SK-N-SH (cell line): ENCODE measurements at regions not wholly inside any gene's neighbourhood (a gene's known extent, or its start where the extent isn't known, plus 50 kb on each side); places are given as distances from the start of the nearest gene placed in this dataset.
A peak's percentile ranks its signal among the peaks of the same experiment; 100 is the strongest.

Experiments used
- CTCF ChIA-PET: fragments of 300-600, 350-600 bp; formaldehyde crosslinking; extraction: SDS; loops from one replicate; lab custom pipeline; 2021; lab: Yijun Ruan, JAX
- POLR2A ChIA-PET: fragments of 350-600 bp; sonication (Branson Sonifier 250); formaldehyde crosslinking; extraction: SDS; loops from one replicate; lab custom pipeline; 2020; ENCODE audit warnings: antibody characterized with exemption, inconsistent platforms; lab: Yijun Ruan, JAX
- DNase-seq: peaks from one replicate; pipeline ENCODE4 v3.0.0; 2012
- H2AFZ ChIP-seq: fragments of 200-600 bp; sonication (generic); 2 replicates; pipeline ENCODE4 v1.8.1; 2016; ENCODE audit warnings: antibody characterized with exemption, mild to moderate bottlenecking, low read depth
- H3F3A ChIP-seq: fragments of 200-600 bp; sonication (generic); replicated peaks from 2 replicates; pipeline ENCODE3; 2016; ENCODE audit warnings: antibody characterized with exemption, mild to moderate bottlenecking; ENCODE audit not compliant: insufficient read depth
- H3K27ac ChIP-seq, 2 experiments: fragments of 200-500 bp in 1 of 2; fragments of 200-600 bp in 1 of 2; sonication (Bioruptor generic) in 1 of 2; sonication (generic), shearing (Covaris generic) in 1 of 2; 2 replicates each; pipeline versions ENCODE4 v1.5.1 to v1.6.1; 2014 to 2016; ENCODE audit warnings: low read depth in 2 of 2, inconsistent platforms in 1 of 2, low read length in 1 of 2, mild to moderate bottlenecking in 1 of 2, mixed read lengths in 1 of 2
- H3K27me3 ChIP-seq: fragments of 200-600 bp; sonication (generic), shearing (Covaris generic); 2 replicates; pipeline ENCODE4 v1.6.1; 2016; ENCODE audit warnings: mixed run types; ENCODE audit not compliant: insufficient read depth
- H3K36me3 ChIP-seq, 2 experiments: fragments of 200-500 bp in 1 of 2; fragments of 200-600 bp in 1 of 2; sonication (Bioruptor generic) in 1 of 2; sonication (generic) in 1 of 2; replicated peaks in 1 of 2; 2 replicates each; pipeline versions ENCODE3 to v1.5.1; 2014 to 2016; ENCODE audit warnings: low read length in 1 of 2, mild to moderate bottlenecking in 1 of 2; ENCODE audit not compliant: insufficient read depth in 2 of 2, control insufficient read depth in 1 of 2
- H3K4me1 ChIP-seq, 2 experiments: fragments of 200-500 bp in 1 of 2; fragments of 200-600 bp in 1 of 2; sonication (Bioruptor generic) in 1 of 2; sonication (generic), shearing (Covaris generic) in 1 of 2; 2 replicates each; pipeline versions ENCODE4 v1.5.1 to v1.6.1; 2014 to 2016; ENCODE audit warnings: low read depth in 1 of 2, low read length in 1 of 2, mixed run types in 1 of 2; ENCODE audit not compliant: insufficient read depth in 2 of 2, control insufficient read depth in 1 of 2
- H3K4me2 ChIP-seq: fragments of 200-600 bp; sonication (generic), shearing (Covaris generic); 2 replicates; pipeline ENCODE4 v1.6.1; 2017; ENCODE audit warnings: mixed run types
- H3K4me3 ChIP-seq, 2 experiments: fragments of 200-500 bp in 1 of 2; fragments of 200-600 bp in 1 of 2; sonication (Bioruptor generic) in 1 of 2; sonication (generic), shearing (Covaris generic) in 1 of 2; 2 replicates each; pipeline versions ENCODE4 v1.5.1 to v1.8.1; 2014 to 2016; ENCODE audit warnings: low read depth in 2 of 2, inconsistent platforms in 1 of 2, low read length in 1 of 2, mild to moderate bottlenecking in 1 of 2, mixed read lengths in 1 of 2, moderate library complexity in 1 of 2
- H3K79me2 ChIP-seq: fragments of 200-600 bp; sonication (generic); 2 replicates; pipeline ENCODE4 v1.8.1; 2017; ENCODE audit warnings: mild to moderate bottlenecking; ENCODE audit not compliant: insufficient read depth
- H3K9ac ChIP-seq: fragments of 200-600 bp; sonication (generic); 2 replicates; pipeline ENCODE4 v1.6.1; 2017; ENCODE audit warnings: mixed run types
- H3K9me2 ChIP-seq: fragments of 200-600 bp; sonication (generic); 2 replicates; pipeline ENCODE4 v1.6.1; 2017; ENCODE audit warnings: mixed run types
- H3K9me3 ChIP-seq: fragments of 200-600 bp; sonication (generic); 2 replicates; pipeline ENCODE4 v1.6.1; 2017; ENCODE audit warnings: mixed run types, mild to moderate bottlenecking, moderate library complexity
- H4K20me1 ChIP-seq: fragments of 200-600 bp; sonication (generic); 2 replicates; pipeline ENCODE4 v1.6.1; 2017; ENCODE audit warnings: mild to moderate bottlenecking, mixed run types; ENCODE audit not compliant: insufficient read depth
- EP300 ChIP-seq, 2 experiments: IDR thresholded peaks; 2 replicates each; pipeline versions ENCODE4 v1.4.0 to v1.6.1; 2012; ENCODE audit warnings: borderline replicate concordance in 1 of 2, low read depth in 1 of 2, low read length in 1 of 2
- EZH2phosphoT487 ChIP-seq: fragments of 200-600 bp; sonication (generic); IDR thresholded peaks from 2 replicates; pipeline ENCODE4 v1.6.1; 2017; ENCODE audit warnings: low read depth, mixed run types, mild to moderate bottlenecking, antibody characterized with exemption, moderate library complexity, borderline replicate concordance
- FOXM1 ChIP-seq: IDR thresholded peaks from 2 replicates; pipeline ENCODE4 v1.4.0; 2012; ENCODE audit warnings: low read depth, mild to moderate bottlenecking
- GATA2 ChIP-seq: sonication (generic); formaldehyde crosslinking; IDR thresholded peaks from 2 replicates; pipeline ENCODE4 v1.5.0; 2020; ENCODE audit warnings: mild to moderate bottlenecking, missing genetic modification reagents
- JUND ChIP-seq: IDR thresholded peaks from 2 replicates; pipeline ENCODE4 v1.4.0; 2012
- MEF2A ChIP-seq: IDR thresholded peaks from 2 replicates; pipeline ENCODE4 v1.4.0; 2012; ENCODE audit warnings: low read depth, borderline replicate concordance
- MXI1 ChIP-seq: IDR thresholded peaks from 2 replicates; pipeline ENCODE4 v1.6.1; 2012; ENCODE audit warnings: mild to moderate bottlenecking, low read depth, low read length, improper control_type of control experiment
- NFIC ChIP-seq: IDR thresholded peaks from 2 replicates; pipeline ENCODE4 v1.4.0; 2012; ENCODE audit warnings: borderline replicate concordance
- RCOR1 ChIP-seq: fragments of 150-350 bp; IDR thresholded peaks from 2 replicates; pipeline ENCODE4 v1.6.1; 2017; ENCODE audit warnings: antibody characterized with exemption, low read length
- RFX5 ChIP-seq: IDR thresholded peaks from 2 replicates; pipeline ENCODE4 v1.6.1; 2012; ENCODE audit warnings: mild to moderate bottlenecking, improper control_type of control experiment, low read length
- RXRA ChIP-seq: IDR thresholded peaks from 2 replicates; pipeline ENCODE4 v1.4.0; 2012; ENCODE audit warnings: low read depth, mild to moderate bottlenecking, borderline replicate concordance
- SIN3A ChIP-seq: IDR thresholded peaks from 2 replicates; pipeline ENCODE4 v1.6.1; 2012; ENCODE audit warnings: low read depth, mild to moderate bottlenecking, low read length, moderate library complexity, borderline replicate concordance
- SMC3 ChIP-seq: IDR thresholded peaks from 2 replicates; pipeline ENCODE4 v1.6.1; 2012; ENCODE audit warnings: low read depth, low read length, improper control_type of control experiment
- TAF1 ChIP-seq: IDR thresholded peaks from 2 replicates; pipeline ENCODE4 v1.6.1; 2012; ENCODE audit warnings: low read depth, mild to moderate bottlenecking, low read length, moderate library complexity, borderline replicate concordance
- TCF12 ChIP-seq: IDR thresholded peaks from 2 replicates; pipeline ENCODE4 v1.4.0; 2012
- WGBS: methylation state at CpG from one replicate; pipeline ENCODE4 v1.1.6; 2017; ENCODE audit warnings: low lambda C conversion rate; 5-methylcytosine and 5-hydroxymethylcytosine counted together

- ChIA-PET POLR2A (no interaction called here), CTCF (interaction anchor here (0.6 kb wide), 1 partner anchor 69 kb away, joined by 3 read pairs; no protein-coding TSS in a partner anchor)
- no peak overlapping the region for H3K27ac ChIP-seq
- H3K27me3 ChIP-seq = no peaks in the 10 kb centered on the region; the same call in 1 of the 2 replicates
- H3K9ac ChIP-seq = no peak overlapping the region
- peaks cover 15% of the 10 kb centered on the region for H3F3A ChIP-seq
- no peaks in the 10 kb centered on the region for H3K36me3 ChIP-seq
- TF ChIP-seq EZH2phosphoT487 = no peak
- H3K4me2 ChIP-seq = no peak overlapping the region
- no peaks in the 10 kb centered on the region for H4K20me1 ChIP-seq
- no peaks in the 10 kb centered on the region for H3K9me2 ChIP-seq
- WGBS = 84% methylated on average over 7 of the region's 7 CpGs
- H3K4me3 ChIP-seq = no peak overlapping the region
- H2AFZ ChIP-seq = no peak overlapping the region
- H3K4me1 ChIP-seq = peaks cover 0 to 8% of the 10 kb centered on the region in 2 experiments; a peak in 2 of 4 replicates
- DNase-seq = no peak
- no peaks in the 10 kb centered on the region for H3K9me3 ChIP-seq
- no peaks in the 10 kb centered on the region for H3K79me2 ChIP-seq
Measured at GRCh38 chr20:25135031-25135430, 53.1 kb upstream of the VSX1 start.

GRCh38 chr20:25136056-25136455 is 54.1 kb upstream of the VSX1 start:
- 0 out of 2 replicates have a peak overlapping the region, but pooled peaks have one; percentile 35 for H3K4me2 ChIP-seq
- DNase-seq = no peak
- H3K4me1 ChIP-seq = peaks cover 0 to 8% of the 10 kb centered on the region in 2 experiments; a peak in 2 of 4 replicates
- H2AFZ ChIP-seq = peak overlapping the region; percentile 38; the same call in 1 of the 2 replicates
- POLR2A ChIA-PET = no interaction called here
- no peak for TF ChIP-seq SIN3A
- TF ChIP-seq MXI1 = no peak
- TF ChIP-seq RFX5 = no peak
- no peak for TF ChIP-seq RXRA
- no peak for TF ChIP-seq NFIC
- TF ChIP-seq TCF12 = no peak
- TF ChIP-seq, all 33 proteins: peak for 0
- H3K9me2 ChIP-seq = no peaks in the 10 kb centered on the region
- H4K20me1 ChIP-seq = no peaks in the 10 kb centered on the region
- H3K9ac ChIP-seq = no peak overlapping the region
- no peaks in the 10 kb centered on the region for H3K79me2 ChIP-seq
- WGBS = no CpG with 5 or more reads among the region's 1 CpG
- no peak overlapping the region for H3K4me3 ChIP-seq
- H3K9me3 ChIP-seq = no peaks in the 10 kb centered on the region
- CTCF ChIA-PET = no interaction called here
- peaks cover 5% of the 10 kb centered on the region; the same call in 1 of the 2 replicates for H3K27me3 ChIP-seq
- H3K27ac ChIP-seq = peak overlapping the region in 1 of 2 experiments; percentile 61; a peak in 2 of 4 replicates
- peaks cover 15% of the 10 kb centered on the region for H3F3A ChIP-seq
- no peaks in the 10 kb centered on the region for H3K36me3 ChIP-seq

GRCh38 chr20:25136643-25137559 is 55.0 kb upstream of the VSX1 start:
- Histone ChIP-seq H3K36me3 (no peaks in the 10 kb centered on the region), H3F3A (peaks cover 15% of the 10 kb centered on the region), H3K27me3 (peaks cover 5% of the 10 kb centered on the region; the same call in 1 of the 2 replicates), H3K27ac (peak overlapping the region in 1 of 2 experiments; percentile 61; a peak in 2 of 4 replicates), H3K9ac (no peak overlapping the region), H3K4me3 (no peak overlapping the region), H3K79me2 (no peaks in the 10 kb centered on the region), H3K4me2 (peak overlapping the region; percentile 46; the same call in 1 of the 2 replicates), H3K9me3 (no peaks in the 10 kb centered on the region), H3K9me2 (no peaks in the 10 kb centered on the region), H3K4me1 (peaks cover 0 to 8% of the 10 kb centered on the region in 2 experiments; a peak in 2 of 4 replicates), H4K20me1 (no peaks in the 10 kb centered on the region), H2AFZ (peak overlapping the region; percentile 23; the same call in 1 of the 2 replicates)
- CTCF ChIA-PET = interaction anchor here (0.8 kb wide), 1 partner anchor 16 kb away, joined by 3 read pairs; no protein-coding TSS in a partner anchor
- POLR2A ChIA-PET = no interaction called here
- peak; percentile 37 for DNase-seq
- WGBS = 23% methylated on average over 4 of the region's 6 CpGs
- TF ChIP-seq EZH2phosphoT487 (no peak), SIN3A (peak; percentile 35; the same call in 1 of the 2 replicates), SMC3 (no peak), RCOR1 (no peak), JUND (peak; percentile 93), TAF1 (peak; percentile 17; the same call in 1 of the 2 replicates), NFIC (peak; percentile 95), TCF12 (peak; percentile 82; the same call in 1 of the 2 replicates), GATA2 (CRISPR knock-in tag) (no peak), MEF2A (peak; percentile 25; the same call in 1 of the 2 replicates), EP300 (IDR thresholded peaks at IDR 0.05; ENCODE audit: borderline replicate concordance in 1 of 2, low read depth in 1 of 2, low read length in 1 of 2) (peak in 1 of 2 experiments; percentile 82; a peak in 2 of 4 replicates), RXRA (peak; percentile 73; the same call in 1 of the 2 replicates), FOXM1 (peak; percentile 73)
